ENCODE measurements at regions not wholly inside any gene's neighbourhood (a gene's known extent, or its start where the extent isn't known, plus 50 kb on each side); places are given as distances from the start of the nearest gene placed in this dataset.

- no peak overlapping the region for H3K4me3 ChIP-seq (ENCODE audit: insufficient read length, low read depth)
- no peaks in the 10 kb centered on the region for H3K36me3 ChIP-seq (ENCODE audit: insufficient read depth, insufficient read length, low read length)
- H3K9me3 ChIP-seq (ENCODE audit: insufficient read depth, low read length) = no peaks in the 10 kb centered on the region
- H3K27me3 ChIP-seq (ENCODE audit: insufficient read depth, insufficient read length) = no peaks in the 10 kb centered on the region
- TF ChIP-seq SUZ12 (IDR thresholded peaks at IDR 0.05; ENCODE audit: extremely low read depth, insufficient read depth, insufficient read length) (no peak), ZNF274 (IDR thresholded peaks at IDR 0.05; ENCODE audit: low read depth, low read length) (no peak), YY1 (IDR thresholded peaks at IDR 0.05; ENCODE audit: insufficient read depth, insufficient read length) (no peak)
- no peaks in the 10 kb centered on the region for H3K4me1 ChIP-seq (ENCODE audit: insufficient read depth, insufficient read length)
- H3K9ac ChIP-seq (ENCODE audit: insufficient read length, low read depth) = no peak overlapping the region
- DNase-seq (ENCODE audit: low read depth, low spot score) = no peak
Observed at GRCh38 chr13:70370924-70371323, 262.7 kb upstream of the KLHL1 start.

- no peak overlapping the region for H3K9ac ChIP-seq (ENCODE audit: insufficient read length, low read depth)
Observed at GRCh38 chr13:70366720-70367119, 258.5 kb upstream of the KLHL1 start.

GRCh38 chr13:70363991-70364390 is 255.7 kb upstream of the KLHL1 start:
- no peaks in the 10 kb centered on the region for H3K27me3 ChIP-seq (ENCODE audit: insufficient read depth, insufficient read length)

More at GRCh38 chr13:70366720-70367119, 258.5 kb upstream of the KLHL1 start:
- Histone ChIP-seq H3K4me3 (ENCODE audit: insufficient read length, low read depth) (no peak overlapping the region), H3K27me3 (ENCODE audit: insufficient read depth, insufficient read length) (no peaks in the 10 kb centered on the region), H3K4me1 (ENCODE audit: insufficient read depth, insufficient read length) (no peaks in the 10 kb centered on the region), H3K36me3 (ENCODE audit: insufficient read depth, insufficient read length, low read length) (no peaks in the 10 kb centered on the region), H3K9me3 (ENCODE audit: insufficient read depth, low read length) (no peaks in the 10 kb centered on the region)
- TF ChIP-seq YY1 (IDR thresholded peaks at IDR 0.05; ENCODE audit: insufficient read depth, insufficient read length) (no peak), SUZ12 (IDR thresholded peaks at IDR 0.05; ENCODE audit: extremely low read depth, insufficient read depth, insufficient read length) (no peak), ZNF274 (IDR thresholded peaks at IDR 0.05; ENCODE audit: low read depth, low read length) (no peak)
- DNase-seq (ENCODE audit: low read depth, low spot score) = no peak

GRCh38 chr13:70362820-70363570 is 254.7 kb upstream of the KLHL1 start:
- no peak overlapping the region for H3K4me3 ChIP-seq (ENCODE audit: insufficient read length, low read depth)
- H3K9me3 ChIP-seq (ENCODE audit: insufficient read depth, low read length) = no peaks in the 10 kb centered on the region
- H3K9ac ChIP-seq (ENCODE audit: insufficient read length, low read depth) = no peak overlapping the region
- no peaks in the 10 kb centered on the region for H3K36me3 ChIP-seq (ENCODE audit: insufficient read depth, insufficient read length, low read length)
- no peaks in the 10 kb centered on the region for H3K4me1 ChIP-seq (ENCODE audit: insufficient read depth, insufficient read length)
- no peak for DNase-seq (ENCODE audit: low read depth, low spot score)
- H3K27me3 ChIP-seq (ENCODE audit: insufficient read depth, insufficient read length) = no peaks in the 10 kb centered on the region
- TF ChIP-seq ZNF274 (IDR thresholded peaks at IDR 0.05; ENCODE audit: low read depth, low read length) (no peak), YY1 (IDR thresholded peaks at IDR 0.05; ENCODE audit: insufficient read depth, insufficient read length) (no peak), SUZ12 (IDR thresholded peaks at IDR 0.05; ENCODE audit: extremely low read depth, insufficient read depth, insufficient read length) (no peak)

More at GRCh38 chr13:70363991-70364390, 255.7 kb upstream of the KLHL1 start:
- Histone ChIP-seq H3K9me3 (ENCODE audit: insufficient read depth, low read length) (no peaks in the 10 kb centered on the region), H3K9ac (ENCODE audit: insufficient read length, low read depth) (no peak overlapping the region), H3K4me3 (ENCODE audit: insufficient read length, low read depth) (no peak overlapping the region), H3K36me3 (ENCODE audit: insufficient read depth, insufficient read length, low read length) (no peaks in the 10 kb centered on the region), H3K4me1 (ENCODE audit: insufficient read depth, insufficient read length) (no peaks in the 10 kb centered on the region)
- no peak for TF ChIP-seq YY1 (IDR thresholded peaks at IDR 0.05; ENCODE audit: insufficient read depth, insufficient read length)
- TF ChIP-seq SUZ12 (IDR thresholded peaks at IDR 0.05; ENCODE audit: extremely low read depth, insufficient read depth, insufficient read length) = no peak
- no peak for TF ChIP-seq ZNF274 (IDR thresholded peaks at IDR 0.05; ENCODE audit: low read depth, low read length)
- no peak for DNase-seq (ENCODE audit: low read depth, low spot score)

DNA sequence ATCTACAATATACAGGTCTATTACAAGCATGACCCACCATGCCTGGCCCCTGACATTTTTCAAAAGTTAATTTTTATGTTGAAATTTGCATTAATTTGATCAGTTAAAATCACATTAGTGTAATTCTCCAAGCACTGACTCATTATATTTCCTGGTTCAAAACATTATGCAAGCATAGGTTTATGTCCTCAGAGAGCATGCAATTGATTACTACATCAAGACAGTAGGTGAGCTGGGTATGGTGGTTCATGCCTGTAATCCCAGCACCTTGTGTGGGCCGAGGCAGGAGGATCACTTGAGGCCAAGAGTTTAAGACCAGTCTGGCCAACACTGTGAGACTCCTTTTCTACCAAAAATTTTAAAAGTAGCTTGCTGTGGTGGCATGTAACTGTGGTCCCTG is 248.8 kb upstream of the KLHL1 start:
- DNase-seq (ENCODE audit: low read depth, low spot score) = no peak
- Histone ChIP-seq H3K4me1 (ENCODE audit: insufficient read depth, insufficient read length) (no peaks in the 10 kb centered on the region), H3K36me3 (ENCODE audit: insufficient read depth, insufficient read length, low read length) (no peaks in the 10 kb centered on the region), H3K27me3 (ENCODE audit: insufficient read depth, insufficient read length) (no peaks in the 10 kb centered on the region), H3K4me3 (ENCODE audit: insufficient read length, low read depth) (no peak overlapping the region), H3K9me3 (ENCODE audit: insufficient read depth, low read length) (no peaks in the 10 kb centered on the region), H3K9ac (ENCODE audit: insufficient read length, low read depth) (no peak overlapping the region)
- TF ChIP-seq YY1 (IDR thresholded peaks at IDR 0.05; ENCODE audit: insufficient read depth, insufficient read length) (no peak), ZNF274 (IDR thresholded peaks at IDR 0.05; ENCODE audit: low read depth, low read length) (no peak), SUZ12 (IDR thresholded peaks at IDR 0.05; ENCODE audit: extremely low read depth, insufficient read depth, insufficient read length) (no peak)

DNA sequence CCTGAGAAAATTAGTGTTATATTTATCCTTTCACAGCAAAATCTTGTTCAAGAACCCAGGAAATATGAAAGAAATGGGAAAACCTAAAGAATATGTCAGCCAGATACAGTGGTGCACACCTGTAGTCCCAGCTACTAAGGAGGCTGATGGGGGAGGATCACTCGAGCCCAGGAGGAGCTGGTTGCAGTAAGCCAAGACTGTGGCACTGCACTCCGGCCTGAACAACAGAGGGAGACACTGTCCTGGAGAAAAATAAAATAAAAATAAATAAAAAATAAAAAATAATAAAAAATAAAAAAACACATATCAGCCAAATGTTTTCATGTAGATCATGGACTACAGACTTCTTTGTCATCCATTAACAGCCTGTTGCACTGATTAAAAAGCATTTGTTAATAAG is 244.8 kb upstream of the KLHL1 start:
- H3K36me3 ChIP-seq (ENCODE audit: insufficient read depth, insufficient read length, low read length) = no peaks in the 10 kb centered on the region
- no peaks in the 10 kb centered on the region for H3K9me3 ChIP-seq (ENCODE audit: insufficient read depth, low read length)
- no peaks in the 10 kb centered on the region for H3K27me3 ChIP-seq (ENCODE audit: insufficient read depth, insufficient read length)
- H3K4me1 ChIP-seq (ENCODE audit: insufficient read depth, insufficient read length) = no peaks in the 10 kb centered on the region
- DNase-seq (ENCODE audit: low read depth, low spot score) = peak; percentile 3
- no peak overlapping the region for H3K9ac ChIP-seq (ENCODE audit: insufficient read length, low read depth)
- TF ChIP-seq YY1 (IDR thresholded peaks at IDR 0.05; ENCODE audit: insufficient read depth, insufficient read length) (no peak), ZNF274 (IDR thresholded peaks at IDR 0.05; ENCODE audit: low read depth, low read length) (no peak), SUZ12 (IDR thresholded peaks at IDR 0.05; ENCODE audit: extremely low read depth, insufficient read depth, insufficient read length) (no peak)
- no peak overlapping the region for H3K4me3 ChIP-seq (ENCODE audit: insufficient read length, low read depth)

DNA sequence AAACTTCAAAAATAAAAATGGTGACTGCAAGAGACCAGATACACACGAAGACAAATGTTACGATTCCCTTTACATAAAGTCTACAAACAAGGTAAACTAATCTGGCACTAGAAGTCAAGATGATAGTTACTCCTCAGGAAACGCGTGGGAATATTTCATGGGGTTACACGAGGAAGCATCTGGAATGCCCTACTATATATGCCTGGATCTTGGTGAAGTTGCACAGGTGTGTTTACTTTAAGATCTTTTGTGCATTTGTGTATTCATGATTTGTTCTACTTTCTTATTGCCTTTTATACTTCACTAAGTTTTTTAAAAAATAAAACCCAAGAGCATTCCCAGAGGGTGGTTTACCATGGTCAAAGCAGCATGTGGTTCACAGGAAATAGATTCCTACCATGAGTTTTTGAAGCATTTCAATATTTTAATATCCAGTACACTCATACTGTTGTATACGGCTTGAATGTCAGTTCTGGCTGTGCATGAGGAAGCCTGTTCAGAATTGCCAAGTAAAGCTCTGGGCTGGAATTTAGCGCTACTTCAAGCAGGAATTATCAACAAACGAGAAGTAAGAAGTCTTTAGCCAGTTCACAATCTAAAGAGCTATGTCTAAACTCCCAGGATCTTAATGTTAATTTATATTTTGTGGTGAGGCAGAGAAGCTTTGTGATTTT is 239.8 kb upstream of the KLHL1 start:
- H3K36me3 ChIP-seq (ENCODE audit: insufficient read depth, insufficient read length, low read length) = no peaks in the 10 kb centered on the region
- DNase-seq (ENCODE audit: low read depth, low spot score) = no peak
- H3K9ac ChIP-seq (ENCODE audit: insufficient read length, low read depth) = no peak overlapping the region
- no peak overlapping the region for H3K4me3 ChIP-seq (ENCODE audit: insufficient read length, low read depth)
- no peaks in the 10 kb centered on the region for H3K9me3 ChIP-seq (ENCODE audit: insufficient read depth, low read length)
- no peak for TF ChIP-seq ZNF274 (IDR thresholded peaks at IDR 0.05; ENCODE audit: low read depth, low read length)
- no peak for TF ChIP-seq YY1 (IDR thresholded peaks at IDR 0.05; ENCODE audit: insufficient read depth, insufficient read length)
- TF ChIP-seq SUZ12 (IDR thresholded peaks at IDR 0.05; ENCODE audit: extremely low read depth, insufficient read depth, insufficient read length) = no peak
- no peaks in the 10 kb centered on the region for H3K4me1 ChIP-seq (ENCODE audit: insufficient read depth, insufficient read length)
- no peaks in the 10 kb centered on the region for H3K27me3 ChIP-seq (ENCODE audit: insufficient read depth, insufficient read length)
